ENCODE measurements at regions not wholly inside any gene's neighbourhood (a gene's known extent, or its start where the extent isn't known, plus 50 kb on each side); places are given as distances from the start of the nearest gene placed in this dataset.

DNA sequence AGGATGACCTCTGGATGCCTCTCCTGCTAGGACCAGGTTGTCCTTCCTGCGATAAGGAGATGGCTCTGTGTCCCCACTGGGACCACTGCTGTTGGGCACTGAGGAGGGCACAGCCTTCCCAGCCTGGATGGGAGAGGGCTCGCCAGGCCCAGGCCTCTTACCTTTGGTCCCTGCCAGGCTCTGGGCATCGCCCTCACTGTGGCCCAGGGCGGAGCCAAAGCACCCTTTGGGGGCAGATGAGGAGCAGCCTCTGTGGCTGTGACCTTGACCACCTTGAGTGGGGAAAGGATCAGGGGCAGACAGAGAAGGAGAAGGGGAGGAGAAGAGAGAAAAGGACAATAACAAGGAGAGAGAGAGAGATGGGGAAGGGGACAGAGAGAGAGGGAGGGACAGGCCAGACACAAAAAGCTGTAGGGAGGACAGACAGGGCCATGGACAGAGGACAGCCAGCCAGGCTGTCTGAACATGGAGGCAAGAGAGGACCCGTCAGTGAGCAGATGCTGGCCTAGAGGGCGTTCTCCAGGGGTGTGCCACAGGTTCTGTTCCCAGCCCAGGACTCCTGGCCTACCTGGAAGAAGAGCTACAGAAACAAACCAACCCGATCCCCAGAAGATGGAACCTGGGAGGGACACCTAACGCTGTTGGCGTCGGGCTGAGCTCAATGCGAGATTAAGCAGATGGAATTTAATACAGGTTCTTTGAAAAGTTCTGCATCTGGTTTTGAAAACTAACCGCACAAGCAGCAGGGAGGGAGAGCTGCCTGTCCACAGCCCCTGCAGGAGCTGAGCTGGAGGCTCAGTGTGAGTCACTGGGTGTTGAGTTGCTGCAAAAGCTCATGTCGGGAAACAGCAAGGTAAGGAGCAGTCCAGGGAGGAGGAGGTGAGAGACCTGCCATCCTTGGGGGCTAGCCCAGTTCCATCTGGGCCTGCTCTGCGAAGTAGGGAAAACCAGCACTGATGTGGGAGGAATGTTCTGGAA is 262.1 kb downstream of the PTPRU start:
- no peak overlapping the region for H3K4me2 ChIP-seq (ENCODE audit: low read length)
- H3K36me3 ChIP-seq (ENCODE audit: insufficient read depth, low read length), result no peaks in the 10 kb centered on the region
- H3K9me2 ChIP-seq (ENCODE audit: insufficient read depth, low read length), result no peaks in the 10 kb centered on the region
- H3K4me3 ChIP-seq (ENCODE audit: low read length), result no peak overlapping the region
- H3K9ac ChIP-seq (ENCODE audit: low read length), result no peak overlapping the region
- no peaks in the 10 kb centered on the region for H3K27me3 ChIP-seq (ENCODE audit: insufficient read depth, low read depth, low read length)
- H4K20me1 ChIP-seq (ENCODE audit: insufficient read depth), result no peaks in the 10 kb centered on the region
- TF ChIP-seq POLR2AphosphoS5 (IDR thresholded peaks at IDR 0.05) (no peak), RAD21 (conservative IDR thresholded peaks at IDR 0.05) (no peak), MXI1 (conservative IDR thresholded peaks at IDR 0.05; ENCODE audit: poor library complexity, severe bottlenecking) (no peak), EZH2 (IDR thresholded peaks at IDR 0.05; ENCODE audit: borderline replicate concordance, insufficient read depth, low read length, poor library complexity, severe bottlenecking) (no peak), TAF1 (IDR thresholded peaks at IDR 0.05; ENCODE audit: low read depth) (no peak), SMC3 (conservative IDR thresholded peaks at IDR 0.05; ENCODE audit: poor library complexity) (no peak), EP300 (conservative IDR thresholded peaks at IDR 0.05; ENCODE audit: poor library complexity, severe bottlenecking) (no peak), CTCF (IDR thresholded peaks at IDR 0.05; ENCODE audit: poor library complexity, severe bottlenecking) (no peak)
- TF ChIP-seq, protein P1, sequence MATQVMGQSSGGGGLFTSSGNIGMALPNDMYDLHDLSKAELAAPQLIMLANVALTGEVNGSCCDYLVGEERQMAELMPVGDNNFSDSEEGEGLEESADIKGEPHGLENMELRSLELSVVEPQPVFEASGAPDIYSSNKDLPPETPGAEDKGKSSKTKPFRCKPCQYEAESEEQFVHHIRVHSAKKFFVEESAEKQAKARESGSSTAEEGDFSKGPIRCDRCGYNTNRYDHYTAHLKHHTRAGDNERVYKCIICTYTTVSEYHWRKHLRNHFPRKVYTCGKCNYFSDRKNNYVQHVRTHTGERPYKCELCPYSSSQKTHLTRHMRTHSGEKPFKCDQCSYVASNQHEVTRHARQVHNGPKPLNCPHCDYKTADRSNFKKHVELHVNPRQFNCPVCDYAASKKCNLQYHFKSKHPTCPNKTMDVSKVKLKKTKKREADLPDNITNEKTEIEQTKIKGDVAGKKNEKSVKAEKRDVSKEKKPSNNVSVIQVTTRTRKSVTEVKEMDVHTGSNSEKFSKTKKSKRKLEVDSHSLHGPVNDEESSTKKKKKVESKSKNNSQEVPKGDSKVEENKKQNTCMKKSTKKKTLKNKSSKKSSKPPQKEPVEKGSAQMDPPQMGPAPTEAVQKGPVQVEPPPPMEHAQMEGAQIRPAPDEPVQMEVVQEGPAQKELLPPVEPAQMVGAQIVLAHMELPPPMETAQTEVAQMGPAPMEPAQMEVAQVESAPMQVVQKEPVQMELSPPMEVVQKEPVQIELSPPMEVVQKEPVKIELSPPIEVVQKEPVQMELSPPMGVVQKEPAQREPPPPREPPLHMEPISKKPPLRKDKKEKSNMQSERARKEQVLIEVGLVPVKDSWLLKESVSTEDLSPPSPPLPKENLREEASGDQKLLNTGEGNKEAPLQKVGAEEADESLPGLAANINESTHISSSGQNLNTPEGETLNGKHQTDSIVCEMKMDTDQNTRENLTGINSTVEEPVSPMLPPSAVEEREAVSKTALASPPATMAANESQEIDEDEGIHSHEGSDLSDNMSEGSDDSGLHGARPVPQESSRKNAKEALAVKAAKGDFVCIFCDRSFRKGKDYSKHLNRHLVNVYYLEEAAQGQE (IDR thresholded peaks at IDR 0.05; ENCODE audit: borderline replicate concordance), result no peak
- H2AFZ ChIP-seq (ENCODE audit: low read depth, low read length), result no peak overlapping the region
- no peak overlapping the region for H3K27ac ChIP-seq (ENCODE audit: low read length)
- H3F3A ChIP-seq (ENCODE audit: insufficient read depth, low read length, poor library complexity, severe bottlenecking), result no peaks in the 10 kb centered on the region
- H3K9me3 ChIP-seq (ENCODE audit: low read length), result peaks cover 9% of the 10 kb centered on the region
- H3K79me2 ChIP-seq (replicated peaks; ENCODE audit: insufficient read depth, low read length), result no peaks in the 10 kb centered on the region

- Histone ChIP-seq H3K27me3 (ENCODE audit: insufficient read depth, low read depth, low read length) (no peaks in the 10 kb centered on the region), H3K9me3 (ENCODE audit: low read length) (peaks cover 9% of the 10 kb centered on the region), H3K4me2 (ENCODE audit: low read length) (no peak overlapping the region), H3F3A (ENCODE audit: insufficient read depth, low read length, poor library complexity, severe bottlenecking) (no peaks in the 10 kb centered on the region), H3K9ac (ENCODE audit: low read length) (no peak overlapping the region), H3K4me3 (ENCODE audit: low read length) (no peak overlapping the region), H2AFZ (ENCODE audit: low read depth, low read length) (no peak overlapping the region), H3K27ac (ENCODE audit: low read length) (no peak overlapping the region), H3K36me3 (ENCODE audit: insufficient read depth, low read length) (no peaks in the 10 kb centered on the region), H4K20me1 (ENCODE audit: insufficient read depth) (no peaks in the 10 kb centered on the region), H3K9me2 (ENCODE audit: insufficient read depth, low read length) (no peaks in the 10 kb centered on the region), H3K79me2 (replicated peaks; ENCODE audit: insufficient read depth, low read length) (no peaks in the 10 kb centered on the region)
- no peak for TF ChIP-seq POLR2AphosphoS5 (IDR thresholded peaks at IDR 0.05)
- TF ChIP-seq, protein P1 (IDR thresholded peaks at IDR 0.05; ENCODE audit: borderline replicate concordance), result no peak
- TF ChIP-seq TAF1 (IDR thresholded peaks at IDR 0.05; ENCODE audit: low read depth), result no peak
- no peak for TF ChIP-seq RAD21 (conservative IDR thresholded peaks at IDR 0.05)
- no peak for TF ChIP-seq SMC3 (conservative IDR thresholded peaks at IDR 0.05; ENCODE audit: poor library complexity)
- no peak for TF ChIP-seq EP300 (conservative IDR thresholded peaks at IDR 0.05; ENCODE audit: poor library complexity, severe bottlenecking)
- no peak for TF ChIP-seq CTCF (IDR thresholded peaks at IDR 0.05; ENCODE audit: poor library complexity, severe bottlenecking)
- TF ChIP-seq EZH2 (IDR thresholded peaks at IDR 0.05; ENCODE audit: borderline replicate concordance, insufficient read depth, low read length, poor library complexity, severe bottlenecking), result no peak
- no peak for TF ChIP-seq MXI1 (conservative IDR thresholded peaks at IDR 0.05; ENCODE audit: poor library complexity, severe bottlenecking)
Observed at GRCh38 chr1:29497395-29498125, 261.2 kb downstream of the PTPRU start.

All from neural cell (in vitro differentiated cells).